T-helper 1 cell treated with Interleukin-12 subunit alpha and Interleukin-12 subunit beta and Interleukin-4 antibody, amounts not matched to agents 30 μg/mL and 1 μg/mL, for 36 hours (primary cell): ENCODE measurements at regions not wholly inside any gene's neighbourhood (a gene's known extent, or its start where the extent isn't known, plus 50 kb on each side); places are given as distances from the start of the nearest gene placed in this dataset.

Experiments
- H3K27ac Mint-ChIP-seq: one replicate; pipeline ENCODE4 v1.8.0; 2021; ENCODE audit warnings: mild to moderate bottlenecking, mixed read lengths
- H3K27me3 Mint-ChIP-seq: one replicate; pipeline ENCODE4 v1.8.0; 2021; ENCODE audit warnings: low read depth, mixed read lengths
- H3K36me3 Mint-ChIP-seq: one replicate; pipeline ENCODE4 v1.8.0; 2021; ENCODE audit warnings: low read depth, mixed read lengths
- H3K4me1 Mint-ChIP-seq: one replicate; pipeline ENCODE4 v1.8.0; 2021; ENCODE audit warnings: low read depth, mixed read lengths
- H3K4me3 Mint-ChIP-seq: one replicate; pipeline ENCODE4 v1.8.0; 2021; ENCODE audit warnings: mild to moderate bottlenecking, moderate library complexity, mixed read lengths
- H3K9me3 Mint-ChIP-seq: one replicate; pipeline ENCODE4 v1.8.0; 2021; ENCODE audit warnings: mixed read lengths

GRCh38 chr1:30507016-30507312 is 216.4 kb downstream of the MATN1 start:
- H3K36me3 Mint-ChIP-seq = no peaks in the 10 kb centered on the region
- H3K9me3 Mint-ChIP-seq = no peaks in the 10 kb centered on the region
- H3K4me1 Mint-ChIP-seq = no peaks in the 10 kb centered on the region
- no peak overlapping the region for H3K4me3 Mint-ChIP-seq
- H3K27ac Mint-ChIP-seq = no peak overlapping the region
- H3K27me3 Mint-ChIP-seq = no peaks in the 10 kb centered on the region

- H3K27ac Mint-ChIP-seq = no peak overlapping the region
- no peaks in the 10 kb centered on the region for H3K4me1 Mint-ChIP-seq
- H3K27me3 Mint-ChIP-seq = no peaks in the 10 kb centered on the region
- H3K9me3 Mint-ChIP-seq = no peaks in the 10 kb centered on the region
- no peak overlapping the region for H3K4me3 Mint-ChIP-seq
- no peaks in the 10 kb centered on the region for H3K36me3 Mint-ChIP-seq
Observed at GRCh38 chr1:30506291-30507015, 216.9 kb downstream of the MATN1 start.

GRCh38 chr1:30505853-30506252 is 217.5 kb downstream of the MATN1 start:
- Mint-ChIP-seq H3K4me1 (no peaks in the 10 kb centered on the region), H3K27ac (no peak overlapping the region), H3K4me3 (no peak overlapping the region), H3K36me3 (no peaks in the 10 kb centered on the region), H3K27me3 (no peaks in the 10 kb centered on the region), H3K9me3 (no peaks in the 10 kb centered on the region)

GRCh38 chr1:30492451-30492850 is 230.9 kb downstream of the MATN1 start:
- H3K4me3 Mint-ChIP-seq = no peak overlapping the region
- no peaks in the 10 kb centered on the region for H3K36me3 Mint-ChIP-seq
- no peaks in the 10 kb centered on the region for H3K27me3 Mint-ChIP-seq
- H3K27ac Mint-ChIP-seq = no peak overlapping the region
- no peaks in the 10 kb centered on the region for H3K9me3 Mint-ChIP-seq
- no peaks in the 10 kb centered on the region for H3K4me1 Mint-ChIP-seq

GRCh38 chr1:30491831-30492230 is 231.6 kb downstream of the MATN1 start:
- no peaks in the 10 kb centered on the region for H3K9me3 Mint-ChIP-seq
- H3K36me3 Mint-ChIP-seq = no peaks in the 10 kb centered on the region
- H3K27ac Mint-ChIP-seq = no peak overlapping the region
- H3K4me3 Mint-ChIP-seq = no peak overlapping the region
- no peaks in the 10 kb centered on the region for H3K4me1 Mint-ChIP-seq
- no peaks in the 10 kb centered on the region for H3K27me3 Mint-ChIP-seq

- H3K4me1 Mint-ChIP-seq = no peaks in the 10 kb centered on the region
- H3K9me3 Mint-ChIP-seq = no peaks in the 10 kb centered on the region
- H3K36me3 Mint-ChIP-seq = no peaks in the 10 kb centered on the region
- H3K27me3 Mint-ChIP-seq = no peaks in the 10 kb centered on the region
- no peak overlapping the region for H3K27ac Mint-ChIP-seq
- H3K4me3 Mint-ChIP-seq = no peak overlapping the region
Observed at GRCh38 chr1:30490554-30491053, 232.8 kb downstream of the MATN1 start.

- H3K4me3 Mint-ChIP-seq = no peak overlapping the region
- no peaks in the 10 kb centered on the region for H3K4me1 Mint-ChIP-seq
- no peak overlapping the region for H3K27ac Mint-ChIP-seq
- no peaks in the 10 kb centered on the region for H3K27me3 Mint-ChIP-seq
- no peaks in the 10 kb centered on the region for H3K36me3 Mint-ChIP-seq
- H3K9me3 Mint-ChIP-seq = no peaks in the 10 kb centered on the region
Observed at GRCh38 chr1:30489737-30490389, 233.5 kb downstream of the MATN1 start.

- Mint-ChIP-seq H3K9me3 (no peaks in the 10 kb centered on the region), H3K27me3 (no peaks in the 10 kb centered on the region), H3K27ac (no peak overlapping the region)
Observed at GRCh38 chr1:30488324-30488913, 235.0 kb downstream of the MATN1 start.

GRCh38 chr1:30487042-30487441 is 236.3 kb downstream of the MATN1 start:
- Mint-ChIP-seq H3K4me1 (no peaks in the 10 kb centered on the region), H3K36me3 (no peaks in the 10 kb centered on the region), H3K9me3 (peaks cover under 1% of the 10 kb centered on the region)

More at GRCh38 chr1:30488324-30488913, 235.0 kb downstream of the MATN1 start:
- H3K36me3 Mint-ChIP-seq = no peaks in the 10 kb centered on the region
- H3K4me1 Mint-ChIP-seq = no peaks in the 10 kb centered on the region
- H3K4me3 Mint-ChIP-seq = no peak overlapping the region

GRCh38 chr1:30485072-30485471 is 238.3 kb downstream of the MATN1 start:
- H3K4me3 Mint-ChIP-seq = no peak overlapping the region

More at GRCh38 chr1:30487042-30487441, 236.3 kb downstream of the MATN1 start:
- H3K27me3 Mint-ChIP-seq = no peaks in the 10 kb centered on the region
- H3K4me3 Mint-ChIP-seq = no peak overlapping the region
- no peak overlapping the region for H3K27ac Mint-ChIP-seq

GRCh38 chr1:30484668-30485067 is 238.7 kb downstream of the MATN1 start:
- H3K9me3 Mint-ChIP-seq = peaks cover 15% of the 10 kb centered on the region
- no peak overlapping the region for H3K4me3 Mint-ChIP-seq
- H3K27me3 Mint-ChIP-seq = no peaks in the 10 kb centered on the region
- H3K36me3 Mint-ChIP-seq = no peaks in the 10 kb centered on the region
- H3K4me1 Mint-ChIP-seq = no peaks in the 10 kb centered on the region
- H3K27ac Mint-ChIP-seq = no peak overlapping the region

More at GRCh38 chr1:30485072-30485471, 238.3 kb downstream of the MATN1 start:
- H3K27ac Mint-ChIP-seq = no peak overlapping the region
- no peaks in the 10 kb centered on the region for H3K27me3 Mint-ChIP-seq
- H3K36me3 Mint-ChIP-seq = no peaks in the 10 kb centered on the region
- H3K9me3 Mint-ChIP-seq = peaks cover 15% of the 10 kb centered on the region
- no peaks in the 10 kb centered on the region for H3K4me1 Mint-ChIP-seq

- Mint-ChIP-seq H3K4me1 (no peaks in the 10 kb centered on the region), H3K4me3 (no peak overlapping the region), H3K27me3 (no peaks in the 10 kb centered on the region), H3K36me3 (no peaks in the 10 kb centered on the region), H3K27ac (no peak overlapping the region), H3K9me3 (peaks cover 15% of the 10 kb centered on the region)
Observed at GRCh38 chr1:30479575-30479974, 243.8 kb downstream of the MATN1 start.

- peaks cover 15% of the 10 kb centered on the region for H3K9me3 Mint-ChIP-seq
- H3K4me1 Mint-ChIP-seq = no peaks in the 10 kb centered on the region
- H3K36me3 Mint-ChIP-seq = no peaks in the 10 kb centered on the region
- no peak overlapping the region for H3K4me3 Mint-ChIP-seq
- H3K27ac Mint-ChIP-seq = no peak overlapping the region
- H3K27me3 Mint-ChIP-seq = no peaks in the 10 kb centered on the region
Observed at GRCh38 chr1:30478799-30479563, 244.4 kb downstream of the MATN1 start.

GRCh38 chr1:30478283-30478682 is 245.1 kb downstream of the MATN1 start:
- H3K27ac Mint-ChIP-seq = no peak overlapping the region
- peaks cover 15% of the 10 kb centered on the region for H3K9me3 Mint-ChIP-seq
- no peaks in the 10 kb centered on the region for H3K36me3 Mint-ChIP-seq
- H3K4me1 Mint-ChIP-seq = no peaks in the 10 kb centered on the region
- no peaks in the 10 kb centered on the region for H3K27me3 Mint-ChIP-seq
- H3K4me3 Mint-ChIP-seq = no peak overlapping the region
